A204.1 (cell line): ENCODE measurements at regions not wholly inside any gene's neighbourhood (a gene's known extent, or its start where the extent isn't known, plus 50 kb on each side); places are given as distances from the start of the nearest gene placed in this dataset.

Experiments used
- FAIRE-seq: peaks from 2 replicates; lab custom pipeline; 2012; peaks lifted over from hg19 to GRCh38; lab: Jason Lieb, UNC

DNA sequence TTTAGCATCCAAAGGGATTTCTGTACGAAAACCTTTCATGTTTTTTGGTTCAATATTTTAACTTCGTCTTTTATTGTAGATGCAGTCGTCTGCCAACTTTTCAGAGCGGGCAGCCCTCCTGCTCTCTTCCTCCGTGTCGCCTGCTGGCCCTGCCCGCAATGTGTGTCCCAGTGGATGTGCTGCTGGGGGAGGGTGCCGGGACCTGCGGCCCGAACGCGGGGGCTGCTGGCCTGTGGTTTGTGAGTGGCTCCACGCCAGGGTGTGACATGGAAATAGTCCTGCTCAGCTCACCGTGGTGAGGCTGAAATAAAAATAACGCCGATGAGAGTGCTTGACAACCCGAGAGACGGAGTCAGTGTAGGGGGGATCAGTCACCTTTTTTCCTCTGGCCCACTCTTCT is 59.7 kb upstream of the GRPEL1 start:
- no peak for FAIRE-seq

DNA sequence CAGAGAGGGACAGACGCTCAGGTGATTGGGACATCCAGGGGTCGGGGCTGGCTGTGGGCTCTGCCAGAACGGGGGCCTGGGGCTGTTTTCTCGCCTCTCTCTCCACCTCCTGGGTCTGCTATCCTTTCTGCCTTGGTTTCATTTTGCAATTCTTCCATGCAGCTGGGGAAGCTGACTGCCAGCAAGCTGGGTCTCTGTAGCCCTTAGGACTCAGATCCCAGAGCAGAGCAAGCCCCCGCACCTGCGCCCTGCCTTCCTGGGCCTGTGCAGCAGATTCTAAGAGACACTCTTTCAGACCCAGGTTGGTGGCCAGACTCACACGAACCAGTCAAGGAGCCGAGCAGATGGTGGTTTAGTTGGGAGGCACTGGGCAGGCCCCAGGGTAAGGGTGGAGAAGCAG is 59.1 kb upstream of the GRPEL1 start:
- no peak for FAIRE-seq

DNA sequence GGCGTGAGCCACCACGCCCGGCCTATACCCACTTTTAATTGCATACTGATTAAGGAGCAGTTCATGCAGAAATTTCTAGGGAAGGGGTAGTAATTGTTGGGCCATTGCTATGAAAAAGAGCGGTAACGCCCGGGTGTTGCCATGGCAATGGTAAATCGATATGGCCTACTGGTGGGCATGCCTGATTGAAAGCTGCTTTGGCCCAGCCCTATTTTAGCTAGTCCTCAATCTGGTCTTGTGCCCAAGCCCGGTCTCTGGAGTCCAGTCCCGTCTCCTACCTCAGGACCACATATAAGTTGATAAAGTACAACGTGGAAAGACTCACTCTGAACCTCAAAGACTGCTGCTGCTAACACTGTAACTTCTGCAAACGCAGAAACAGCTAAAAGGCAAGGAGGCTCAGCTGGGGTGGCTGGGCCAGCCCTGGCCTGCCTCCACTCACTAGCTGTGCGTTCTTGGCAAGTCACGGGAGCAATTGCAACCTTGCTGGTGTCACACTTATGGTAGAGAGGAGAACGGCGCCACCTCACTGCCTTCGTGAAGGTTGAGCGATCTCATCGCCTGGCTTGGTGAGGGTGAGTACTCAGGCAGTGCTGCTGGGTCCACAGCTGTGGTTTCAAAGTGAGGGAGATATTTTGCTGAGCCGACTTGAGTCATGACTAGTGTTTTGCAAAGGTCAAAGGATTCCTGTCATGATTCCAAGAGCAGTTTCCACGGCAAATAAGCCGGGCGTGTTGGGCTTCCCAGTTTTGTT is 57.0 kb upstream of the GRPEL1 start:
- FAIRE-seq: no peak

DNA sequence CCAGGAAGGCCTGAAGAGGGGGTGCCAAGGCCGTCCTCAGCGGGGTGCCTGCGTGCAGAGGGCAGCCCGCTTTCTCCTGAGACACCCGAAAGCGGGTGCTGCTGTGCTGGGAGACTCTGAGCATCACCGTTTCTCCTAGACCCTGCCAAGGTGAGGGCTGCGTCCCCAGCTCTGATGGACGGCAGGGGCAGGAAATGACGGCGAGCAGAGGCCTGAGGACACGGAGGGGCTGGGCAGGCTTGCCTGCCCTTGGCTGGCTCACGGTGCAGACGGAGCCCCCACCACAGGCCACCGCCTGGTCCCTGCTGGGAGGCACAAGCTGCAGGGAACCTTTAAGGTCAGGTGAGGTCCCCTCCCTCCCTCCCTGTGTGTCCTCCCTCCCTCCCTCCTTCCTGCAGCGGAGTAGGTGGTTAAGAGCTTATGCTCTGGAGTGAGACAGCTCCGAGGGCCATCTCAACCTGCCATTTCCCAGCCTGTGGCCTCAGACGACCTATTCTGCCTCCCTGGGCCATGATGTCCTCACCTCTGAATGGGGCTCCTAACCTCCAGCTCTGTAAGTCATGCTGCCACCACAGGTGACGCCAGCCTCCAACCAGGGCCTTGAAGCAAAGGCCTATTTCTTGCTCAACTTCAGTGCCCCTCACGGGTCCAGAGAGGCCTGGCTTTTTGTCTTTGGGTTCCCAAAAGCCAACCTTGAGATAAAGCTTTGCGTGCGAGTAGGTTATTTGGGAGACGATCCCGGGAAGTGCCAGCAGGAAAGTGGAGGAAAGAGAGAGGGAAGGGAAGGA is 54.2 kb upstream of the GRPEL1 start:
- FAIRE-seq: no peak

DNA sequence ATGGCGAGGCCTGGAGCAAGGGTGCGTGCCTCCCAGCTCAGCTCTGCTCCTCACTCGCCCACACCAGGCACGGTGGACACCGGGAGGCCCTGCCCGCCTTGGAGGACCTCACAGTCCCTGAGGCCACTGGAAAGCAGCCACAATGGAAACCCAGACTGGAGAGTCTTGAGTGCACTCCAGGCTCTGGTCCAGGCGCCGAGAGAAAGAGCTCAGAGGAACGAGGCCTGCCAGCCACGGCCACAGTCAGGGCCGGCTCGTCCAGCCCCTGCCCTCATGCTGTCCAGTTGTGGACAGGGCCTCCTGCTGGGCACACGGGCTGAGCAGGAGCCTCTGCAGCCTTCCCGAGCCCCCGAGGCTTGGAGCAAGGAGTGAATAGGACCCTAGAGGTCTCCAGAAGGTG is 53.3 kb upstream of the GRPEL1 start:
- FAIRE-seq: no peak

DNA sequence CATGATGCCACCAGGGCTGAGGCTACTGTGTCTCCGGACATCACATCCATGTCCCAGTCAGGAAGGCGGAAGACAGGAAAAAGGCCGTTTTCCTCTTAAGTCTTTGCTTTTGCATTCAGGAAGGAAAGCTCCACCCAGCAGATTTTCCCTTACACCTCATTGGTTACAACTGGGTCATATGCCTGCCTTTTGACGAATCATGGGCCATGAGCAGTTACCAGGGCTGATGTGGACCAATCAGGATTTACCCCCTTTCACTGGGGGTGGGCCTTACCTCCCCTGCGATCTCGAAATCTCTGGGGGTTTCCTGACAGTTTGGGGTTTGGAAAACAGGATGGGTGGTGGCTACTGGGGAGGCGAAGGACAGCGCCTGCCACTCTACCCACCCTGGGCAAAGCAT is 52.5 kb upstream of the GRPEL1 start:
- FAIRE-seq: no peak

DNA sequence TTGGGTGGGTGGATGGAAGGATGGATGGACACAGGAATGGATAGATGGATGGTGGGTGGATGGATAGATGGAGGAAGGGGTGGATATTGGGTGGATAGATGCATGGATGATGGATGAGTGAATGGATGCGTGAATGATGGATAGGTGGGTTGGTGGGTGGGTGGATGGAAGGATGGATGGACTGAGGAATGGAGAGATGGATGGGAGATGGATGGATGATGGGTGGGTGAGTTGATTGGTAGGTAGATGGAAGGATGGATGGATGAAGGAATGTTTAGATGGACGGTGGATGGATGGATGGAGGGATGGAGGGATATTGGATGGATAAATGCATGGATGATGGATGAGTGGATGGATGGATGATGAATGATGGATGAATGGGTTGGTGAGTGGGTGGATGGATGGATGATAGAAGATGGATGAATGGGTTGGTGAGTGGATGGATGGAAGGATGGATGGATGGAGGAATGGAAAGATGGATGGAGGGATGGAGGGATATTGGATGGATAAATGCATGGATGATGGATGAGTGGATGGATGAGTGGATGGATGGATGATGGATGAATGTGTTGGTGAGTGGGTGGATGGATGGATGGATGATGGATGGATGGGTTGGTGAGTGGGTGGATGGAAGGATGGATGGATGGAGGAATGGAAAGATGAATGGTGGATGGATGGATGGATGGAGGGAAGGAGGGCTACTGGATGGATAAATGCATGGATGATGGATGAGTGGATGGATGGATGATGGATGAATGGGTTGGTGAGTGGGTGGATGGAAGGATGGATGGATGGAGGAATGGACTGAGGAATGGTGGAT is 50.4 kb upstream of the GRPEL1 start:
- no peak for FAIRE-seq
